Liver (tissue), 8 donors: ENCODE measurements at regions not wholly inside any gene's neighbourhood (a gene's known extent, or its start where the extent isn't known, plus 50 kb on each side); places are given as distances from the start of the nearest gene placed in this dataset.
"Not testable (repeated sequence)": the region's sequence is repeated elsewhere in the genome, so short reads cannot be mapped to it uniquely, and the experiment has no call there.

Experiments used
- DNase-seq: peaks from one replicate; pipeline ENCODE4 v3.0.0-alpha.2; 2017; ENCODE audit warnings: low spot score
- H3K27ac ChIP-seq, 2 donors: one replicate each; pipeline ENCODE4 v1.7.0; 2013; ENCODE audit warnings: inconsistent platforms in 2 of 2, low read length in 2 of 2, control low read depth in 1 of 2, low read depth in 1 of 2, mild to moderate bottlenecking in 1 of 2
- H3K27me3 ChIP-seq, 4 donors: one replicate each; pipeline versions ENCODE4 v1.6.1 to v1.7.0; 2013; ENCODE audit warnings: low read length in 3 of 4, inconsistent platforms in 1 of 4, mild to moderate bottlenecking in 1 of 4, moderate library complexity in 1 of 4; ENCODE audit not compliant: control insufficient read depth in 4 of 4, insufficient read depth in 4 of 4
- H3K36me3 ChIP-seq, 4 donors: one replicate each; pipeline versions ENCODE4 v1.6.1 to v1.7.0; 2013; ENCODE audit warnings: low read length in 3 of 4, mild to moderate bottlenecking in 3 of 4, low read depth in 1 of 4, moderate library complexity in 1 of 4; ENCODE audit not compliant: control insufficient read depth in 4 of 4, insufficient read depth in 3 of 4
- H3K4me1 ChIP-seq, 4 donors: one replicate each; pipeline versions ENCODE4 v1.6.1 to v1.7.0; 2013; ENCODE audit warnings: low read length in 3 of 4, mild to moderate bottlenecking in 3 of 4, moderate library complexity in 1 of 4; ENCODE audit not compliant: control insufficient read depth in 4 of 4, insufficient read depth in 4 of 4
- H3K4me3 ChIP-seq, 3 donors: one replicate each; pipeline versions ENCODE4 v1.6.1 to v1.7.0; 2013; ENCODE audit warnings: low read length in 3 of 3, control low read depth in 1 of 3, low read depth in 1 of 3, mild to moderate bottlenecking in 1 of 3
- H3K9ac ChIP-seq, 2 donors: one replicate each; pipeline ENCODE4 v1.7.0; 2013; ENCODE audit warnings: low read length in 2 of 2, mild to moderate bottlenecking in 2 of 2, moderate library complexity in 2 of 2, control low read depth in 1 of 2, low read depth in 1 of 2
- H3K9me3 ChIP-seq, 4 donors: one replicate each; pipeline versions ENCODE4 v1.6.1 to v1.7.0; 2013; ENCODE audit warnings: low read length in 3 of 4; ENCODE audit not compliant: control insufficient read depth in 4 of 4
- ATF3 ChIP-seq: IDR thresholded peaks from 2 replicates; pipeline ENCODE4 v1.6.1; 2016; ENCODE audit warnings: antibody characterized with exemption
- CTCF ChIP-seq: fragments of 150-350 bp; IDR thresholded peaks from 2 replicates; pipeline ENCODE4 v1.5.1; 2017; ENCODE audit warnings: improper control_type of control experiment, low read depth, low read length; ENCODE audit not compliant: missing input control
- EGR1 ChIP-seq, 2 donors: IDR thresholded peaks; 2 replicates each; pipeline ENCODE4 v1.6.1; 2016 to 2018; ENCODE audit warnings: antibody characterized with exemption in 2 of 2, low read depth in 2 of 2
- GABPA ChIP-seq, 2 donors: IDR thresholded peaks in 1 of 2; conservative IDR thresholded peaks in 1 of 2; 2 replicates each; pipeline ENCODE4 v1.6.1; 2016; ENCODE audit warnings: antibody characterized with exemption in 2 of 2, mild to moderate bottlenecking in 1 of 2, moderate library complexity in 1 of 2
- HNF4G ChIP-seq: IDR thresholded peaks from 2 replicates; pipeline ENCODE4 v1.6.1; 2016; ENCODE audit warnings: antibody characterized with exemption
- MAX ChIP-seq: IDR thresholded peaks from 2 replicates; pipeline ENCODE4 v1.6.1; 2016; ENCODE audit warnings: antibody characterized with exemption
- NR2F2 ChIP-seq: IDR thresholded peaks from 2 replicates; pipeline ENCODE4 v1.6.1; 2016; ENCODE audit warnings: antibody characterized with exemption
- RXRA ChIP-seq, 2 donors: IDR thresholded peaks; 2 replicates each; pipeline ENCODE4 v1.6.1; 2017 to 2018; ENCODE audit warnings: antibody characterized with exemption in 2 of 2, mild to moderate bottlenecking in 1 of 2
- SP1 ChIP-seq: IDR thresholded peaks from 2 replicates; pipeline ENCODE4 v1.6.1; 2018; ENCODE audit warnings: antibody characterized with exemption, mild to moderate bottlenecking
- TAF1 ChIP-seq: conservative IDR thresholded peaks from 2 replicates; pipeline ENCODE4 v1.6.1; 2016; ENCODE audit warnings: antibody characterized with exemption, mild to moderate bottlenecking
- YY1 ChIP-seq: IDR thresholded peaks from 2 replicates; pipeline ENCODE4 v1.6.1; 2016; ENCODE audit warnings: antibody characterized with exemption, mild to moderate bottlenecking
- ZBTB33 ChIP-seq: IDR thresholded peaks from 2 replicates; pipeline ENCODE4 v1.6.1; 2016; ENCODE audit warnings: antibody characterized with exemption
- WGBS: extraction: QIAGEN DNeasy Blood & Tissue Kit; methylation state at CpG from one replicate; pipeline ENCODE4 v1.1.7; 2013; 5-methylcytosine and 5-hydroxymethylcytosine counted together
- donor health status: healthy.
- donor health status: healthy.
- donor health status: healthy.
- donor health status: healthy.
- donor health status: healthy.

- DNase-seq, result no peak
- H3K4me3 ChIP-seq, result no peak overlapping the region
- TF ChIP-seq YY1, result no peak
- no peaks in the 10 kb centered on the region for H3K4me1 ChIP-seq
- H3K36me3 ChIP-seq, result no peaks in the 10 kb centered on the region
- H3K9me3 ChIP-seq, result no peaks in the 10 kb centered on the region
- no peak overlapping the region for H3K9ac ChIP-seq
- H3K27ac ChIP-seq, result no peak overlapping the region
- H3K27me3 ChIP-seq, result peaks cover 0 to 2% (median 0%) of the 10 kb centered on the region in 4 donors
- 63% methylated on average over 2 of the region's 2 CpGs for WGBS
These were observed 259.8 kb downstream of the IKZF2 start for GRCh38 chr2:212891580-212891979.

GRCh38 chr2:212882626-212883025, 268.8 kb downstream of the IKZF2 start:
- Histone ChIP-seq H3K36me3 (no peaks in the 10 kb centered on the region), H3K9me3 (peaks cover 0 to 3% (median 0%) of the 10 kb centered on the region in 4 donors), H3K27ac (no peak overlapping the region), H3K4me1 (no peaks in the 10 kb centered on the region), H3K4me3 (no peak overlapping the region), H3K9ac (no peak overlapping the region), H3K27me3 (no peaks in the 10 kb centered on the region)
- TF ChIP-seq NR2F2 (no peak), EGR1 (IDR thresholded peaks at IDR 0.05; ENCODE audit: low read depth in 2 of 2) (no peak), CTCF (no peak), ZBTB33 (no peak), TAF1 (no peak), ATF3 (no peak), GABPA (IDR thresholded peaks at IDR 0.05 in 1 of 2, conservative IDR thresholded peaks at IDR 0.05 in 1 of 2) (no peak), RXRA (IDR thresholded peaks at IDR 0.05) (no peak), YY1 (no peak), MAX (no peak), HNF4G (no peak), SP1 (no peak)
- WGBS, result 69% methylated on average over 2 of the region's 2 CpGs
- no peak for DNase-seq

- not testable (repeated sequence) for H3K27ac ChIP-seq, H3K36me3 ChIP-seq, DNase-seq, H3K9ac ChIP-seq, H3K27me3 ChIP-seq, H3K9me3 ChIP-seq, H3K4me1 ChIP-seq, H3K4me3 ChIP-seq
- 87% methylated on average over 6 of the region's 6 CpGs for WGBS
These were observed 274.9 kb downstream of the IKZF2 start for GRCh38 chr2:212876556-212876955.

GRCh38 chr2:212875950-212876349, 275.5 kb downstream of the IKZF2 start:
- not testable (repeated sequence) for H3K27ac ChIP-seq, DNase-seq, H3K27me3 ChIP-seq, H3K9me3 ChIP-seq, H3K36me3 ChIP-seq, H3K9ac ChIP-seq, H3K4me1 ChIP-seq, H3K4me3 ChIP-seq
- 65% methylated on average over 5 of the region's 5 CpGs for WGBS
